SU-DHL-6 (cell line): ENCODE measurements at regions not wholly inside any gene's neighbourhood (a gene's known extent, or its start where the extent isn't known, plus 50 kb on each side); places are given as distances from the start of the nearest gene placed in this dataset.

ENCODE experiments used
- H2AFZ ChIP-seq: fragments of 200-600 bp; sonication (generic); 2 replicates; pipeline ENCODE4 v1.6.1; 2014; ENCODE audit warnings: low read depth, mild to moderate bottlenecking, moderate library complexity, mixed read lengths, antibody characterized with exemption, low read length; ENCODE audit not compliant: severe bottlenecking
- H3F3A ChIP-seq: fragments of 200-600 bp; shearing (Covaris generic); 2 replicates; pipeline ENCODE4 v1.6.0; 2016; ENCODE audit warnings: antibody characterized with exemption, mild to moderate bottlenecking; ENCODE audit not compliant: insufficient read depth
- H3K27ac ChIP-seq: fragments of 200-600 bp; sonication (generic); 2 replicates; pipeline ENCODE4 v1.5.1; 2016; ENCODE audit warnings: low read depth, mild to moderate bottlenecking, low read length, moderate library complexity, mixed read lengths
- H3K27me3 ChIP-seq: fragments of 200-600 bp; sonication (generic), shearing (Covaris generic); 2 replicates; pipeline ENCODE4 v1.6.0; 2014; ENCODE audit warnings: mild to moderate bottlenecking, low read length
- H3K36me3 ChIP-seq: fragments of 200-600 bp; sonication (generic); 2 replicates; pipeline ENCODE4 v1.6.1; 2014; ENCODE audit warnings: mild to moderate bottlenecking, low read length, mixed read lengths
- H3K4me2 ChIP-seq: fragments of 300-600, 200-600 bp; shearing (Covaris generic), sonication (generic); 2 replicates; pipeline ENCODE4 v1.6.0; 2014; ENCODE audit warnings: low read length, low read depth, mild to moderate bottlenecking; ENCODE audit not compliant: poor library complexity, severe bottlenecking
- H3K4me3 ChIP-seq: fragments of 200-600 bp; sonication (generic); 2 replicates; pipeline ENCODE4 v1.5.1; 2014; ENCODE audit warnings: antibody characterized with exemption, low read length, mild to moderate bottlenecking, mixed read lengths; ENCODE audit not compliant: insufficient read depth, poor library complexity, severe bottlenecking
- H3K79me2 ChIP-seq: fragments of 200-600 bp; sonication (generic); 2 replicates; pipeline ENCODE4 v1.6.1; 2014; ENCODE audit warnings: mild to moderate bottlenecking, low read length, moderate library complexity; ENCODE audit not compliant: insufficient read depth
- H3K9ac ChIP-seq: fragments of 200-600 bp; sonication (generic); 2 replicates; pipeline ENCODE4 v1.7.0; 2014; ENCODE audit warnings: mild to moderate bottlenecking, low read length
- H3K9me2 ChIP-seq: fragments of 200-600 bp; sonication (generic); replicated peaks from 2 replicates; pipeline ENCODE4 v1.6.1; 2014; ENCODE audit warnings: low read length; ENCODE audit not compliant: insufficient read depth
- H3K9me3 ChIP-seq: fragments of 200-600 bp; sonication (generic); 2 replicates; pipeline ENCODE4 v1.6.1; 2014; ENCODE audit warnings: low read length, mixed read lengths; ENCODE audit not compliant: insufficient read depth
- H4K20me1 ChIP-seq: fragments of 200-600 bp; sonication (generic); 2 replicates; pipeline ENCODE4 v1.6.1; 2014; ENCODE audit warnings: low read depth, mild to moderate bottlenecking, antibody characterized with exemption, low read length, moderate library complexity, mixed read lengths
- CTCF ChIP-seq: fragments of 200-600 bp; sonication (generic); IDR thresholded peaks from one replicate; pipeline ENCODE4 v1.5.1; 2017; ENCODE audit warnings: antibody characterized with exemption, mild to moderate bottlenecking, low read length, moderate library complexity; ENCODE audit not compliant: insufficient read depth, poor library complexity, severe bottlenecking
- EZH2phosphoT487 ChIP-seq: fragments of 200-600 bp; sonication (generic), shearing (Covaris generic); conservative IDR thresholded peaks from 2 replicates; pipeline ENCODE4 v1.6.1; 2018; ENCODE audit warnings: mild to moderate bottlenecking, antibody characterized with exemption, low read length, moderate library complexity, mixed read lengths

GRCh38 chr2:78486565-78486964 is 538.9 kb upstream of the REG3G start:
- Histone ChIP-seq H4K20me1 (no peaks in the 10 kb centered on the region), H3F3A (no peaks in the 10 kb centered on the region), H2AFZ (no peak overlapping the region), H3K27me3 (no peaks in the 10 kb centered on the region), H3K4me3 (no peak overlapping the region), H3K79me2 (no peaks in the 10 kb centered on the region), H3K9me2 (no peaks in the 10 kb centered on the region), H3K9me3 (no peaks in the 10 kb centered on the region), H3K4me2 (no peak overlapping the region), H3K9ac (no peak overlapping the region), H3K27ac (no peak overlapping the region), H3K36me3 (no peaks in the 10 kb centered on the region)
- no peak for TF ChIP-seq CTCF
- no peak for TF ChIP-seq EZH2phosphoT487

GRCh38 chr2:78498125-78498524 is 527.4 kb upstream of the REG3G start:
- no peak overlapping the region for H3K9ac ChIP-seq
- H3K27me3 ChIP-seq: no peaks in the 10 kb centered on the region
- no peak overlapping the region for H3K27ac ChIP-seq
- H3K9me3 ChIP-seq: no peaks in the 10 kb centered on the region
- TF ChIP-seq EZH2phosphoT487: no peak
- TF ChIP-seq CTCF: no peak
- no peaks in the 10 kb centered on the region for H3K79me2 ChIP-seq
- H3F3A ChIP-seq: no peaks in the 10 kb centered on the region
- no peak overlapping the region for H2AFZ ChIP-seq
- H3K9me2 ChIP-seq: no peaks in the 10 kb centered on the region
- H3K4me2 ChIP-seq: no peak overlapping the region
- H3K4me3 ChIP-seq: no peak overlapping the region
- no peaks in the 10 kb centered on the region for H4K20me1 ChIP-seq
- no peaks in the 10 kb centered on the region for H3K36me3 ChIP-seq

- no peak overlapping the region for H2AFZ ChIP-seq
- H4K20me1 ChIP-seq: no peaks in the 10 kb centered on the region
- no peaks in the 10 kb centered on the region for H3K9me3 ChIP-seq
- no peak overlapping the region for H3K9ac ChIP-seq
- TF ChIP-seq EZH2phosphoT487 (no peak), CTCF (no peak)
- H3K79me2 ChIP-seq: no peaks in the 10 kb centered on the region
- no peaks in the 10 kb centered on the region for H3K27me3 ChIP-seq
- no peaks in the 10 kb centered on the region for H3F3A ChIP-seq
- H3K27ac ChIP-seq: no peak overlapping the region
- no peaks in the 10 kb centered on the region for H3K36me3 ChIP-seq
- no peaks in the 10 kb centered on the region for H3K9me2 ChIP-seq
- no peak overlapping the region for H3K4me3 ChIP-seq
- H3K4me2 ChIP-seq: no peak overlapping the region
These were observed 519.2 kb upstream of the REG3G start for GRCh38 chr2:78506301-78506700.

GRCh38 chr2:78521938-78522337 is 503.6 kb upstream of the REG3G start:
- no peaks in the 10 kb centered on the region for H3F3A ChIP-seq
- no peaks in the 10 kb centered on the region for H3K79me2 ChIP-seq
- no peaks in the 10 kb centered on the region for H3K9me2 ChIP-seq
- no peaks in the 10 kb centered on the region for H3K36me3 ChIP-seq
- no peak overlapping the region for H3K27ac ChIP-seq
- TF ChIP-seq EZH2phosphoT487: no peak
- no peak for TF ChIP-seq CTCF
- no peaks in the 10 kb centered on the region for H4K20me1 ChIP-seq
- H3K27me3 ChIP-seq: no peaks in the 10 kb centered on the region
- H3K4me2 ChIP-seq: no peak overlapping the region
- H3K9ac ChIP-seq: no peak overlapping the region
- no peaks in the 10 kb centered on the region for H3K9me3 ChIP-seq
- no peak overlapping the region for H2AFZ ChIP-seq
- no peak overlapping the region for H3K4me3 ChIP-seq
